ENCODE measurements at regions not wholly inside any gene's neighbourhood (a gene's known extent, or its start where the extent isn't known, plus 50 kb on each side); places are given as distances from the start of the nearest gene placed in this dataset.

DNA sequence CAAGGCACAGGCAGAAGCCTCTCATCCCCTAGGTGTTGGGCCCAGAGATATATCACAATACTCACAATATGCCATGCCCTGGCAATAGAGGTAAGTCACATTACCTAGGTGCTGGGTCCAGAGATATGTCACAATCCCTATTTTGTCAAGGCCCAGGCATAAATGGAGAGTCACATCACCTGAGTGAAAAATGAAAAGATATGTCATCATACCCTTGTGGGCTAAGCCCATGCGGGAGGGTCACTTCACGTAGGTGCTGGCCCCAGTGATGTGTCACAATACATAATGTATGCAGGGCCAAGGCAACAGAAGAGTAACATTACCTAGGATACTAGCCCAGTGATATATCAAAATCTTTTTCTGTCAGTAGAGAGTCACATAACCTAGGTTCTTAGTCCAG, 127.0 kb downstream of the ZNF675 start:
- no peaks in the 10 kb centered on the region for H3K79me2 ChIP-seq (ENCODE audit: insufficient read depth, low read depth, low read length)
- DNase-seq (ENCODE audit: low spot score), result no peak
- no peak overlapping the region for H3K27ac ChIP-seq (ENCODE audit: low read depth, low read length, poor library complexity, severe bottlenecking)
- H4K20me1 ChIP-seq (ENCODE audit: insufficient read depth, low read length), result no peaks in the 10 kb centered on the region
- TF ChIP-seq EZH2phosphoT487 (IDR thresholded peaks at IDR 0.05; ENCODE audit: borderline replicate concordance, low read depth, low read length), result no peak
- no peaks in the 10 kb centered on the region for H3K36me3 ChIP-seq (ENCODE audit: insufficient read depth, low read length)
- H3K4me2 ChIP-seq (ENCODE audit: low read length), result no peak overlapping the region
- H3K4me1 ChIP-seq (ENCODE audit: insufficient read depth, low read length, poor library complexity, severe bottlenecking), result no peaks in the 10 kb centered on the region
- intact Hi-C loops (cut with micrococcal nuclease; ENCODE audit: unreplicated experiment), result no loop called here
- no peak overlapping the region for H3K4me3 ChIP-seq (ENCODE audit: low read depth, low read length, poor library complexity, severe bottlenecking)
- no peak overlapping the region for H2AFZ ChIP-seq (ENCODE audit: low read length)
- H3K9me2 ChIP-seq (ENCODE audit: insufficient read depth, low read length), result no peaks in the 10 kb centered on the region
- no TSS peak for BruUV-seq (replicated peaks)
- no peaks in the 10 kb centered on the region for H3K9me3 ChIP-seq (ENCODE audit: low read length)
- POLR2A ChIA-PET, result no interaction called here
- CTCF ChIA-PET (ENCODE audit: unreplicated experiment), result no interaction called here

DNA sequence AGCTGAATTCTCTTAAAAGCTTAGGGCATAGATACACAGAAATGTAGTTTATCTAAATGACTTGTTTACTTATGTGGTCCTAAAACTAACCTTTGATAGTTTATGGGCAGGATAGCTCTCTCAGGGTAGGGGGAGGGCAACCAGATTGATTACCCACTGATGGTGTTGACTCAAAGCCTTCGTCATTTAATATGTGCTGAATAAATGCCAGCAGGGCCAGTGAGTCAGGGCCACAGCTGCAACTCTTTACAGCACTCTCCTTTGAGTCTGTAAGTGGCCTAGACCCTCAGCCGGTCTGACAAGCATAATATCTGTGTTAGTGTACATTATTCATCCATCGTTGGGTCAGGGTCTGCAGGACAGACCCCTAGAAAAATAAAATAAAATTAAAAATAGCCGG, 128.5 kb downstream of the ZNF675 start:
- Histone ChIP-seq H3K9me3 (ENCODE audit: low read length) (no peaks in the 10 kb centered on the region), H3K9me2 (ENCODE audit: insufficient read depth, low read length) (no peaks in the 10 kb centered on the region), H3K4me2 (ENCODE audit: low read length) (no peak overlapping the region), H3K27ac (ENCODE audit: low read depth, low read length, poor library complexity, severe bottlenecking) (no peak overlapping the region), H2AFZ (ENCODE audit: low read length) (no peak overlapping the region), H4K20me1 (ENCODE audit: insufficient read depth, low read length) (no peaks in the 10 kb centered on the region), H3K4me1 (ENCODE audit: insufficient read depth, low read length, poor library complexity, severe bottlenecking) (no peaks in the 10 kb centered on the region), H3K36me3 (ENCODE audit: insufficient read depth, low read length) (no peaks in the 10 kb centered on the region), H3K4me3 (ENCODE audit: low read depth, low read length, poor library complexity, severe bottlenecking) (no peak overlapping the region), H3K79me2 (ENCODE audit: insufficient read depth, low read depth, low read length) (no peaks in the 10 kb centered on the region)
- DNase-seq (ENCODE audit: low spot score), result no peak
- CTCF ChIA-PET (ENCODE audit: unreplicated experiment), result no interaction called here
- no TSS peak for BruUV-seq (replicated peaks)
- POLR2A ChIA-PET, result interaction anchor here (0.6 kb wide), 1 partner anchor 137 kb away, joined by 3 read pairs; no protein-coding TSS in a partner anchor
- intact Hi-C loops (cut with micrococcal nuclease; ENCODE audit: unreplicated experiment), result no loop called here
- TF ChIP-seq EZH2phosphoT487 (IDR thresholded peaks at IDR 0.05; ENCODE audit: borderline replicate concordance, low read depth, low read length) (no peak), CTCF (conservative IDR thresholded peaks at IDR 0.05; ENCODE audit: low read length) (no peak)

- no peak overlapping the region for H2AFZ ChIP-seq (ENCODE audit: low read length)
- ChIA-PET POLR2A (no interaction called here), CTCF (ENCODE audit: unreplicated experiment) (no interaction called here)
- no peak overlapping the region for H3K4me2 ChIP-seq (ENCODE audit: low read length)
- no peaks in the 10 kb centered on the region for H3K9me3 ChIP-seq (ENCODE audit: low read length)
- no peaks in the 10 kb centered on the region for H3K9me2 ChIP-seq (ENCODE audit: insufficient read depth, low read length)
- no peaks in the 10 kb centered on the region for H3K79me2 ChIP-seq (ENCODE audit: insufficient read depth, low read depth, low read length)
- H3K4me1 ChIP-seq (ENCODE audit: insufficient read depth, low read length, poor library complexity, severe bottlenecking), result no peaks in the 10 kb centered on the region
- DNase-seq (ENCODE audit: low spot score), result no peak
- no peak overlapping the region for H3K27ac ChIP-seq (ENCODE audit: low read depth, low read length, poor library complexity, severe bottlenecking)
- no TSS peak for BruUV-seq (replicated peaks)
- no peak overlapping the region for H3K4me3 ChIP-seq (ENCODE audit: low read depth, low read length, poor library complexity, severe bottlenecking)
- intact Hi-C loops (cut with micrococcal nuclease; ENCODE audit: unreplicated experiment), result no loop called here
- H3K36me3 ChIP-seq (ENCODE audit: insufficient read depth, low read length), result no peaks in the 10 kb centered on the region
- no peaks in the 10 kb centered on the region for H4K20me1 ChIP-seq (ENCODE audit: insufficient read depth, low read length)
- TF ChIP-seq CTCF (conservative IDR thresholded peaks at IDR 0.05; ENCODE audit: low read length) (no peak), EZH2phosphoT487 (IDR thresholded peaks at IDR 0.05; ENCODE audit: borderline replicate concordance, low read depth, low read length) (no peak)
These were observed 129.6 kb downstream of the ZNF675 start for GRCh38 chr19:23557381-23557780.
